NCI-H2196 treated with DMSO at 0.1 percent for 48 hours (cell line): ENCODE measurements at regions not wholly inside any gene's neighbourhood (a gene's known extent, or its start where the extent isn't known, plus 50 kb on each side); places are given as distances from the start of the nearest gene placed in this dataset.

Experiments
- DNase-seq: peaks from one replicate; lab custom pipeline; 2025; ENCODE audit not compliant: unreplicated experiment; lab: John Stamatoyannopoulos, UW

GRCh38 chr1:36583980-36584782, 101.5 kb upstream of the CSF3R start:
- DNase-seq, result no peak

DNA sequence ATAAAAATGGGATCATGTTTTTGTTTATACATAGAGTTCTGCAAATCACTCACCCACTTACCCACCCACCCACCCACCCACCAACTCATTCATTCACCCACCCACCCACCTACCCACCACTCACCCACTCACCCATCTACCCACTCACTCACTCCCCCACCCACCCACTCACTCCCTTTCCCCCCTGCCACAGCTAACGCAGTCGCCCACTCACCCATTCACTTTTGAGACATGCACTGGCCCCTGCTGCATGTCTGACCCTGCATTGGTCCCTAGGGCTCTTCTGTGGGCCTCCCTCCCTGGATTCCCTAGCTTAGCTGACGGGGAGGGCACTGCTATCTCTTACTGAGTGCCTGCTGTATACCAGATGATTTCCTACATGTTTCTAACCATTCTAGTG, 100.4 kb upstream of the CSF3R start:
- no peak for DNase-seq

GRCh38 chr1:36582066-36582755, 99.5 kb upstream of the CSF3R start:
- no peak for DNase-seq

GRCh38 chr1:36580524-36580923, 97.8 kb upstream of the CSF3R start:
- DNase-seq, result no peak

GRCh38 chr1:36579039-36579438, 96.3 kb upstream of the CSF3R start:
- no peak for DNase-seq

GRCh38 chr1:36576551-36577110, 93.9 kb upstream of the CSF3R start:
- DNase-seq, result no peak

GRCh38 chr1:36576118-36576517, 93.4 kb upstream of the CSF3R start:
- DNase-seq, result peak; percentile 22

DNA sequence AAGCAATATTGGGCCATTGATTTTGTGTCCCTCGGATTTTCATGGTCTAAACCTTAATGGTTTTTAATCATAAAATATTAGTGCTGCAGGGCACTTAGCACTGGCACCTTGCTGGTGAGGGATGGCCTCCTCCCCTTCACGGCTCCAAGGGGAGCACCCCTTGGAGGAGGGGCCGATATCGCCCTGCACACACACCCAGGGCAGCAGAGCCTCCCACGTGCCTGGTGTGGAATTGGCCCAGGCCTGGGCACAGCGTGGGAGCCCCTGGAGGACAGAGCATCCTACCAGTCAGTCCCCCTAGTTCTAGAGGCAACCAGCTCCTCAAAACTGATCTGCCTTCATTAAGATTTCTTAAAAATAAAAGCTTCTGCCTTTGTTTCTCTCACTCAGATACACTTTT, 90.7 kb upstream of the CSF3R start:
- DNase-seq, result no peak

DNA sequence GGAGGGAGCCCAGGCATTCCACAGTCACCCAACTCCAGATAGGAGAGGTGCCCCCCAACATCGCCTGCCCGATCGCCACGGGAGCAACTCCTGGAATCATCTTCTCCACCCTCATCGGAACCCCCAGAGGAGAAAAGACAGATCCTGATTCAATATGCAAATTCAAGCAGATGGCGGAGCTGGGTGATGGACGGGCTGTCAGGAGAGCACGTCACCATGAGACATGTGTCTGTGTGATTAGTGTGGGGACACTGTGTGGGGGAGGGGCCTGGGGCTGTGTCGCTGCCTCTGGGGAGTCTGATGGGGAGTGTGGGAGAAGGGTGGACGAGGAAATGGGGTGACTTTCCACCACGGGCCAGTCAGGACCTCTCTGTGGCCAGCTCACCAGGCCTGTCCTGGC, 90.2 kb upstream of the CSF3R start:
- DNase-seq, result no peak

DNA sequence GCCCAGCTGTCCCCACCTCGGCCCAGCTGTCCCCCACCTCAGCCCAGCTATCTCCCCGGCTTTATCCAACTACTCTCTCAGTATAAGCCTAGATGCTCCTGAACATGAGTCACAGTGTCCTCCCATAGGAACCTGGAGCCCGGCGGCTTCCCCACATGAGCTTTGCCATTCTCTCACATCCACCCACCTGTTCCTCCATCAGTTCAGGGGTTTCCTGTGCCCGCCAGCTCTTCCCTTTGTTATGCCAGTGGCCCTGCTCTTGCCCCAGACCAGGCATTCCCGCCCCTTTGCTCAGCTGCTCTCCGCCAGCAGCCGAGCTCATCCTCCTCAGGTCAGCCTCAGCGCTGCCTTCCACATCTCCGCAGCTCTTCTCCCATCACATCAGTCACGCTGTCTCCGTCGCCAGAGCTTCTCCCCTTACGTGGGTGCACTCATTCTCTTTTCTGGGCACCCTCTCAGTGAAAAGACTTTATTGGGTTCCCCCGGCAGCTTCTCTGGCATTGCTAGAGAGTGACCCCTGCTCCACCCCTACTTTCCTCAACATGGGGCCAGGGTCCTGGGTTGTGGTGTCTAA, 89.5 kb upstream of the CSF3R start:
- no peak for DNase-seq

DNA sequence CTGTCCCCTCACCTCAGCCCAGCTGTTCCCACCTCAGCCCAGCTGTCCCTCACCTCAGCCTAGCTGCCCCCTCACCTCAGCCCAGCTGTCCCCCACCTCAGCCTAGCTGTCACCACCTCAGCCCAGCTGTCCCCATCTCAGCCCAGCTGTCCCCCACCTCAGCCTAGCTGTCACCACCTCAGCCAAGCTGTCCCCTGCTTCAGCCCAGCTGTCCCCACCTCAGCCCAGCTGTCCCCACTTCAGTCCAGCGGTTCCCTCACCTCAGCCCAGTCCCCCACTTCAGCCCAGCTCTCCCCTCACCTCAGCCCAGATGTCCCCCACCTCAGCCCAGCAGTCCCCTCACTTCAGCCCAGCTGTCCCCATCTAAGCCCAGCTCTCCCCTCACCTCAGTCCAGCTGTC, 88.4 kb upstream of the CSF3R start:
- no peak for DNase-seq

DNA sequence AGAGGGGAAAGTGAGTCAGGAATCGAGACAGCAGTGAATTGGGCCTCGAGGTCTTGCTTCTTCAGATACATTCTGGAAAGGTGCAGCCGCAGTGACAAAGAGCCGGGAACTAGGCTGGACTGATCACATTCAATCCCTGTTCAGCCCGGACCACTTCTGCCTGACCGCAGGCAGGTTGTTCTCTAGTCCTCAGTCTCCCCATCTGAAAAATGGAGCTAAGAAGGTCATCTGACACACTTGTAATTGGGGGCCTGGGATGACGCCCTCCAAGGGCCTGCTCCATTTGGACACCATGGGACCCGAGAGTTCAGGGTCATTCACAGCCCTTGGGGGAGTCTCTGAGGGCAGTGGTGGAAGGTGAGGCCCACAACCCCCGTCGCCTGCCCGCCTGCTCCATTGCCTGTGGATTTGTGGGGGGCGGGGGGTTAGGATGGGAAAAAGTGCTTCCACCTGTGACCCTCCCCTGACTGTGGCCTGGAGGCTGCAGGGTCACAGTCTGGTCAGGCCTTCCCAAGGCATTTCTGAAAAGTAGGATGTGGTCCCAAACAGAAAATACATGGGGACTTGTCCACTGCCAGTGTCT, 87.9 kb upstream of the CSF3R start:
- no peak for DNase-seq

- DNase-seq, result no peak
These were observed 87.3 kb upstream of the CSF3R start for GRCh38 chr1:36570006-36570405.

GRCh38 chr1:36567601-36568341, 85.1 kb upstream of the CSF3R start:
- no peak for DNase-seq

DNA sequence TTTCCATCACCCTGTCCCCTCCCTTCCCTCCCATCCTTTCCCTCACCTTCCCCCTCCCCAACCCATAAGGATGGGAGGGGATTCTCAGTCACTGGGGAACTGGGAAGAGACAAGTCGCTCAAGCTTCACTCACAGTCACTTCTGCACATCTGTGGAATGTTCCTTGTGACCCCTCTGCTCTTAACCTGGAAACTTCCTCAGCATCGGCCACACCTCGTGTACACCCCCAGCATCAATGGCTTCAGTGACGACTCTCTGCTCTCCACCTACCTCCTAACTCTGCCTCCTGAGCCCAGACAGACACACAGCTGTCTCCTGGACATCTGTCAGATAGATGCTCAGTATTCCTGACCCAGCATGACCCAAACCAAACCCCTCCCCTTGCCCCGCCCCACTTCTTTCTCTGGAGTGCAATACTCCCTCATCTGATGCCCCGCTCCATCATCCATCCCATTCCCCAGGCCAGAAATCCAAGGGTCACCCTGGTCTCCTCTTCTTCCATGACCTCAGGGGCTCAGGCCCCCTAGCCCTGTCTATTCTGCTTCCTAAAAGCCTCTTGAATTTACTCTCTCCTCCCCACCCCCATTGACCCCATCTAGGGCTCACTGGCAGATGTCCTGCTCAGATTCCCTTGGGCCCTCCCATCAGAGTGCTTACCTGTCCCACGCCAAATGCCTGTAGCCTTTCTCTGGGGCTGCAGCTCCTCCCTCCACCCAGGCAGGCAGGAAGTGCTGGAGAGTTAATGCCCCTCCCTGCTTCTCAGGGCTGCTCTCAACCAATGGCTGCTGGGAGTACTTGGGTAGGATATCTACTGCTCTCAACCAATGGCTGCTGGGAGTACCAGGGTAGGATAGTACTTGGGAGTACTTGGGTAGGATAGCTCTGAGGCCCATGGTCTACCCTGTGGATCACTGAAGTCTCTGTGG, 83.1 kb upstream of the CSF3R start:
- DNase-seq, result no peak

DNA sequence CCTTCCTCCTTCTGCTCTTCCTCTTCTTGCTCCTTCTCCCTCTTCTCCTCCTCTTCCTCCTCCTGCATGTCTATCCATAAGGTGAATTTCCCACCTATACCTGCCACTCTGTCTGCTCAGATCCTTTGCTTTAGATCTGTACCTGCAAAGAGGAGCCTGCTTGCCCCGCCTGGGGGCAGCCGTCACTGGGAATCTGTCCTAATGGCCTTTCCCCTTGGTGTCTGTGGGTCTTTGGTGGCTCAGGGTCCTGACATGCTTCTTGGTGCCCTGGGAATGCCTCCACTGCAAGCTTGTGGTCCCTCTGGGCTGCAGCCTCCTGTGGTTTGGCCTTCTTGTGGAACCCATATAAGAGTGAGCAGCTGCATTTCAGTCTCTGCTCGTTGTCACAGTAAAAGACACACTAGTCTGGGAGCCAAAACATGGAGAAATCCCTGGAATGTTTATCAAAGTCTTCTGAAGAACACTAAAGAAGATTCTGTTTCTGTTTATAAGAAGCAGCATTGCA, 79.5 kb upstream of the CSF3R start:
- no peak for DNase-seq

GRCh38 chr1:36561361-36561724, 78.6 kb upstream of the CSF3R start:
- no peak for DNase-seq

GRCh38 chr1:36560621-36561360, 78.1 kb upstream of the CSF3R start:
- DNase-seq, result no peak

DNA sequence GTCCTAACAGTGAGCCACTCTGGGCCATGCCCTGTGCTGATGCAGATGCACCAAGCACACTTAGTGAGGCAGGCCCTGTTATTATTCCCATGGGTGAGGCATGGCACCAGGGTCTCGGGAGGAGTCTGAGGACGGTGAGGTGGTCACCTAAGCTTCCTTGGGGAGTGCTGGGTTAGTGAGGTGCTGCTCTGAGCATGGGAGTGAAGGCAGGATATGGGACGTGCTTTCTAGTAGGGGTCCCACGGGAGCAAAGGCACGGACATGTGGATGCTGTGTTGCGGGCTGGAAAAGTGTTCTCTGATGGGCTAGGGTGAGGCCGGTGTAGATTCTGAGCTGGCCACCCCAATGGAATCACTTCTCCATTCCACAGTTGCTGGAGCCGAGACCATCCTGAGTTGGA, 77.5 kb upstream of the CSF3R start:
- DNase-seq, result no peak
